GM10266 (cell line): ENCODE measurements at regions not wholly inside any gene's neighbourhood (a gene's known extent, or its start where the extent isn't known, plus 50 kb on each side); places are given as distances from the start of the nearest gene placed in this dataset.

ENCODE experiments used
- DNase-seq: peaks from one replicate; pipeline ENCODE4 v3.0.0; 2012; ENCODE audit errors: extremely low spot score
- CTCF ChIP-seq: IDR thresholded peaks from 2 replicates; pipeline ENCODE4 v1.5.1; 2012; ENCODE audit warnings: mild to moderate bottlenecking, low read depth; ENCODE audit not compliant: control insufficient read depth, insufficient read depth; ENCODE audit errors: missing control alignments

- no peak for TF ChIP-seq CTCF
- no peak for DNase-seq
These were observed 53.9 kb upstream of the NR2F2 start for GRCh38 chr15:96276438-96277210.
